ENCODE measurements at regions not wholly inside any gene's neighbourhood (a gene's known extent, or its start where the extent isn't known, plus 50 kb on each side); places are given as distances from the start of the nearest gene placed in this dataset.

DNA sequence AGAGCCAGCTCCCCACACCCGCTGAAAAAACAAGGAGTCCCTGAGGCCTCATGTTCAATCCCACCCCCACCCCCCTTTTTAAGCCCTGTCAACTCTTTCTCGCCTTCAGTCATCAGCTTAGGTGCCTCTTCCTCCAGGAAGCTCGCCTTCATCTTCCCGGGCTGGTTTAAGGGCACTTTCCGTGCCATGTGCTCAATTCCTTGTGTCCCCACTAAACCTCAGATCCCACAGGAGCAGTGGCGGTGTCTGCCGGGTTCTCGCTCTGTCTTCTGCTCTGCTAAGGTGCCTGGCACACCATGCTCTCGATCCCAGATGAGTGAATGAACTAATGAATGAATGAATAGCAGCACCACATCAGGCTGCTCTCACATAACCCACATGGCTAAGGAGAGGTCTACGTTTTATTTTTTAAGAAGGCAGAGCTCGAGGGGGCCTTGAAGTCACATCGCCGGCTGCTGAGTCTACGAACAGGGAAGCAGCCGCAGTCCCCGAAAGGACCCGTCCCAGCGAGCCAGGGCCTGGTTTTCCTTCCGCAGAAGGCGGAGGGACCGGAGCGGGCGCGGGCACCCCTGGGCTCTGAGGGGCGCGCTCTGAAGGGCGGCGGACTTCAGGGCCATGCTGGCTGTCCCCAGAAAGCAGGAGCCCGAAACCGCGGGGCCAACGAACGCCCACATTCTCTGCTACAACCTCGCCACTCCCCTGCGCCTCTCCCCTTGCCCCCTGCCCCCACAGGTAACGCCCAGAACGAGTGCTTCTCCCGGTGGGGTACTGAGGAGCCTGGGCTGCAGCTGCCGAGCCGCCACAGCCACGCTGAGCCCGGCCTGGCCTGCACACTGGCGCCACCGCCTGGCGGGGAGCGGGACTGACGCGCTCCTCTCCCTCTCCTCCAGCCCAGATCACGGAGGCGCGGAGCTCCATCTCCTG lies 73.4 kb upstream of the KCNMA1 start:
- no peaks in the 10 kb centered on the region for H4K20me1 ChIP-seq (ENCODE audit: control insufficient read depth, insufficient read depth, low read length, poor library complexity, severe bottlenecking)
- POLR2A ChIA-PET: interaction anchor here (0.6 kb wide), 1 partner anchor 545 kb away, joined by 3 read pairs; no protein-coding TSS in a partner anchor
- peak overlapping the region; percentile 76 for H3K4me2 ChIP-seq (replicated peaks; ENCODE audit: low read depth, low read length, poor library complexity, severe bottlenecking)
- H3K27ac Mint-ChIP-seq: no peak overlapping the region
- H2AFZ ChIP-seq (ENCODE audit: insufficient read depth, low read depth, low read length, poor library complexity, severe bottlenecking): peak overlapping the region; percentile 86
- TF ChIP-seq EZH2 (IDR thresholded peaks at IDR 0.05; ENCODE audit: borderline replicate concordance, insufficient read depth, low read depth, low read length, poor library complexity, severe bottlenecking) (no peak), CTCF (IDR thresholded peaks at IDR 0.05) (peak; percentile 97)
- H3K4me3 ChIP-seq (ENCODE audit: control extremely low read depth in 1 of 5, extremely low read depth in 1 of 5, insufficient read depth in 1 of 5, low read depth in 2 of 5, low read length in 4 of 5): peak overlapping the region in 4 of 5 experiments; percentile 26 to 50 (median 35)
- WGBS (ENCODE audit: insufficient coverage): 7% methylated on average over 46 of the region's 51 CpGs
- peaks cover 24% of the 10 kb centered on the region for H3K27me3 Mint-ChIP-seq
- no peak overlapping the region for H3K27ac ChIP-seq (ENCODE audit: low read length in 2 of 2)
- CTCF ChIA-PET: interaction anchor here (0.7 to 5.2 kb wide), 23 partner anchors 8 to 549 kb away, joined by 3 to 46 read pairs (median 4); no protein-coding TSS in a partner anchor
- H3K79me2 ChIP-seq (ENCODE audit: control insufficient read depth, insufficient read depth, low read length): no peaks in the 10 kb centered on the region
- H3K27me3 ChIP-seq (replicated peaks in 1 of 4; ENCODE audit: control extremely low read depth in 1 of 4, control insufficient read depth in 3 of 4, insufficient read depth in 4 of 4, low read length in 3 of 4): peaks cover 0 to 13% (median 3%) of the 10 kb centered on the region in 4 experiments
- peaks cover 7 to 17% of the 10 kb centered on the region in 2 donors for H3K4me1 ChIP-seq (ENCODE audit: control insufficient read depth in 2 of 2, insufficient read depth in 2 of 2, low read length in 2 of 2)
- ATAC-seq (ENCODE audit: low read depth) (peak; percentile 94), DNase-seq (peak; percentile 73)
- peak overlapping the region; percentile 79 for H3K4me3 Mint-ChIP-seq
- H3K9ac ChIP-seq (ENCODE audit: low read length): peak overlapping the region; percentile 59
- H3K9me3 Mint-ChIP-seq (ENCODE audit: insufficient read depth): no peaks in the 10 kb centered on the region
- H3K36me3 ChIP-seq (replicated peaks in 1 of 2; ENCODE audit: control extremely low read depth in 1 of 2, control insufficient read depth in 1 of 2, extremely low read depth in 1 of 2, insufficient read depth in 2 of 2, low read length in 1 of 2): no peaks in the 10 kb centered on the region
- peaks cover 15% of the 10 kb centered on the region for H3K4me1 Mint-ChIP-seq
- H3K9me3 ChIP-seq (ENCODE audit: control extremely low read depth in 1 of 3, control insufficient read depth in 2 of 3, insufficient read depth in 1 of 3, low read length in 2 of 3): no peaks in the 10 kb centered on the region
- intact Hi-C loops (cut with micrococcal nuclease): loop anchor here (1.0 to 2.0 kb wide), 2 partner anchors 537 to 546 kb away; no protein-coding TSS in a partner anchor
